ENCODE measurements at regions not wholly inside any gene's neighbourhood (a gene's known extent, or its start where the extent isn't known, plus 50 kb on each side); places are given as distances from the start of the nearest gene placed in this dataset.

DNA sequence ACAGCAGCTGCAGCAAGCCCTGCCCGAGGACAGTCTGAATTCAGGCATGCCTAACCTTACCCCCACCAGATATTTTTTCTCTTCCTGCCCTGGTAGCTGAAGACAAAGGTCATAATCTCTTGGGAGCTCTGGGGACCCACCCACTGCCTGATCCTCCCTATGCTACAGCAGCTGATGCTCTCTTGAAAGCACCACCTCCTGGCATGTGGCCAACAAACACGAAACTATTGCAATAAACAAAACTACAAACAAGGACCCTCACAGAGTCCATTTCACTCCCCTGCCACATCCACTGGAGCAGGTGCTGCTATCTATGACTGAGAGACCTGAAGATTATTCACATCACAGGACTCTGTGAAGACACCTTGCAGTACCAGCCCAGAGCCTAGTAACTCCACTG is 238.5 kb upstream of the HS3ST5 start:
- TF ChIP-seq, protein P1, sequence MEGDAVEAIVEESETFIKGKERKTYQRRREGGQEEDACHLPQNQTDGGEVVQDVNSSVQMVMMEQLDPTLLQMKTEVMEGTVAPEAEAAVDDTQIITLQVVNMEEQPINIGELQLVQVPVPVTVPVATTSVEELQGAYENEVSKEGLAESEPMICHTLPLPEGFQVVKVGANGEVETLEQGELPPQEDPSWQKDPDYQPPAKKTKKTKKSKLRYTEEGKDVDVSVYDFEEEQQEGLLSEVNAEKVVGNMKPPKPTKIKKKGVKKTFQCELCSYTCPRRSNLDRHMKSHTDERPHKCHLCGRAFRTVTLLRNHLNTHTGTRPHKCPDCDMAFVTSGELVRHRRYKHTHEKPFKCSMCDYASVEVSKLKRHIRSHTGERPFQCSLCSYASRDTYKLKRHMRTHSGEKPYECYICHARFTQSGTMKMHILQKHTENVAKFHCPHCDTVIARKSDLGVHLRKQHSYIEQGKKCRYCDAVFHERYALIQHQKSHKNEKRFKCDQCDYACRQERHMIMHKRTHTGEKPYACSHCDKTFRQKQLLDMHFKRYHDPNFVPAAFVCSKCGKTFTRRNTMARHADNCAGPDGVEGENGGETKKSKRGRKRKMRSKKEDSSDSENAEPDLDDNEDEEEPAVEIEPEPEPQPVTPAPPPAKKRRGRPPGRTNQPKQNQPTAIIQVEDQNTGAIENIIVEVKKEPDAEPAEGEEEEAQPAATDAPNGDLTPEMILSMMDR (IDR thresholded peaks at IDR 0.05; ENCODE audit: unreplicated experiment) = no peak
- Mint-ChIP-seq H3K9me3 (ENCODE audit: unreplicated experiment) (no peaks in the 10 kb centered on the region), H3K36me3 (ENCODE audit: low read depth, unreplicated experiment) (no peaks in the 10 kb centered on the region), H3K4me3 (ENCODE audit: unreplicated experiment) (no peak overlapping the region), H3K4me1 (ENCODE audit: unreplicated experiment) (no peaks in the 10 kb centered on the region), H3K27ac (ENCODE audit: unreplicated experiment) (no peak overlapping the region), H3K27me3 (ENCODE audit: unreplicated experiment) (peaks cover 4% of the 10 kb centered on the region)
- DNase-seq (ENCODE audit: low spot score) = no peak

DNA sequence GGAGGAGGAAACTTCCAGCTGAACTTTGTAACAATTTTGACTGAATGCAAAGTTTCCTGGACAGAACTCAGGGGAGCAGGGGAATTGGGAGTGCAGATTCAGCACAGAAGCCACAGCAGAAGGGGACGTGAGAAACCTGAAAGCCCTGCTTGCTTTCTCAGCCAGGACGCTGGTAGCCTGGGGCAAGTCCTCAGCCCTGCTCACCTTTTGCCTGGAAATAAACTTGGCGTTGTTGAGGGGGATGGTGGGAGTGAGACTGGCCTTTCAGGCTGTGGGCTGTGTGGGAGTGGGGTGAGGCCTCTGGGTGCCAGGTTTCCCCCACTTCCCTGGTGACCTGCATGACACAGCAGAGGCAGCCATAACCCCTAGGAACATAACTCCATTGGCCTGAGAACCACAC is 238.1 kb upstream of the HS3ST5 start:
- H3K27me3 Mint-ChIP-seq (ENCODE audit: unreplicated experiment) = peaks cover 4% of the 10 kb centered on the region
- no peaks in the 10 kb centered on the region for H3K4me1 Mint-ChIP-seq (ENCODE audit: unreplicated experiment)

DNA sequence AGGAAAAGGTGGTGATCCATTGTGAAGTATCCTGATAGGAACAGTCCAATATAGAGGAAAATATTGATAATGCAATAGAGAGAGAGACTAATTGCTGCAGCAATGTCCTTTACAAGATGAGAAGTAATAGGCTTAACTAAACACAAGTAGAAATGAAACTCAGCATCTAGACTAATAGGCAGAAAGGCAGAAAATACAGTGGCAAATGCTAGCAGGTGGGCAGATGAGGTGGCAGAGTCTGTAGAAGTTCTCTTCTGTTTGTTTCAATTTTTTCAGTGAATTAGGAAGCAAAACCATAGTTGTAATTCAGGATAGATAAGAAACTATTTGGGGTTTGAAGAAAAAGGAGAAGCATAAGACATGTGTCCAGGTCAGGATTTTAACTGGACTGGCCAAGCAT is 236.7 kb upstream of the HS3ST5 start:
- Mint-ChIP-seq H3K9me3 (ENCODE audit: unreplicated experiment) (no peaks in the 10 kb centered on the region), H3K27ac (ENCODE audit: unreplicated experiment) (no peak overlapping the region), H3K27me3 (ENCODE audit: unreplicated experiment) (peaks cover 4% of the 10 kb centered on the region), H3K4me1 (ENCODE audit: unreplicated experiment) (no peaks in the 10 kb centered on the region), H3K4me3 (ENCODE audit: unreplicated experiment) (no peak overlapping the region), H3K36me3 (ENCODE audit: low read depth, unreplicated experiment) (no peaks in the 10 kb centered on the region)
- no peak for DNase-seq (ENCODE audit: low spot score)
- TF ChIP-seq, protein P1 (IDR thresholded peaks at IDR 0.05; ENCODE audit: unreplicated experiment) = no peak

More for the DNA sequence above, 238.1 kb upstream of the HS3ST5 start:
- DNase-seq (ENCODE audit: low spot score) = no peak
- Mint-ChIP-seq H3K4me3 (ENCODE audit: unreplicated experiment) (no peak overlapping the region), H3K9me3 (ENCODE audit: unreplicated experiment) (no peaks in the 10 kb centered on the region), H3K36me3 (ENCODE audit: low read depth, unreplicated experiment) (no peaks in the 10 kb centered on the region), H3K27ac (ENCODE audit: unreplicated experiment) (no peak overlapping the region)
- TF ChIP-seq, protein P1 (IDR thresholded peaks at IDR 0.05; ENCODE audit: unreplicated experiment) = no peak

DNA sequence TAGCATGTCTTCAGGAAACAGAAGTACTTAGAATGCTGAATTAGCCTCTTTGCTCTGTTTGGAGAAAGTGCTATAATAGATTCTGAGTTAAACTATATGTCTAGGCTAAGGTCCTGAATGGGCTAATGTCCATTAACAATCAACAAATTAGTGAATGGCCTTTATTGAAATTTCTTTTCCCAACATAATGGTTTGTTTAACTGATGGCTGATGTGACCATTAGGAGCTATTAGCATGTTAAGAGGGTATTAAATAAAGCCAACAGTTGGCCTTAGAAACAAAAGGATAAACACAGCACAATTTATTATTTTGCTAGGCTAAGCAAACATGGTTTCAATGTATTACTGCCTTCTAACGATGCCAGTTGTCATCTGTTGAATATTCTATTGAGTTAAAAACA is 234.3 kb upstream of the HS3ST5 start:
- peaks cover 6% of the 10 kb centered on the region for H3K27me3 Mint-ChIP-seq (ENCODE audit: unreplicated experiment)
- no peaks in the 10 kb centered on the region for H3K9me3 Mint-ChIP-seq (ENCODE audit: unreplicated experiment)
- H3K4me1 Mint-ChIP-seq (ENCODE audit: unreplicated experiment) = no peaks in the 10 kb centered on the region
- H3K4me3 Mint-ChIP-seq (ENCODE audit: unreplicated experiment) = no peak overlapping the region
- H3K27ac Mint-ChIP-seq (ENCODE audit: unreplicated experiment) = no peak overlapping the region
- TF ChIP-seq, protein P1 (IDR thresholded peaks at IDR 0.05; ENCODE audit: unreplicated experiment) = no peak
- no peak for DNase-seq (ENCODE audit: low spot score)
- no peaks in the 10 kb centered on the region for H3K36me3 Mint-ChIP-seq (ENCODE audit: low read depth, unreplicated experiment)

DNA sequence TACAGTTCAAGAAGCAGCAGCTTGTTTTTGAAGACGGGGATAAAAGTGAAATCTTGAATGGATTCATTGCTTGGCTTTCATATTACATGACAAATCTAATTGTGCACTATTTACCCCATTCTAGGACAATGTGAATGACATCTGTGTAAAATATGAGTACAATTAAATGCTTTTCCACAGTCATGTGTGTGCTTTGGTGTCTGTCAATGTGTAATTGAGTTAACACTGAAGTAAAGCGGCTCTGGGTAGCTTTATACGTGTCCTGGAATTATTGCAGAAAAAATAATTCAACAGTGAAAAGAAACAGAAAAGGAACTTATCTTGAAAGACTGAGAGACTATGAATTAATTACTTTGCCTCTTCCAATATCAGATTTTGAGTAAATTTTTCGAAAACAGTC is 233.5 kb upstream of the HS3ST5 start:
- Mint-ChIP-seq H3K36me3 (ENCODE audit: low read depth, unreplicated experiment) (no peaks in the 10 kb centered on the region), H3K27ac (ENCODE audit: unreplicated experiment) (no peak overlapping the region), H3K9me3 (ENCODE audit: unreplicated experiment) (no peaks in the 10 kb centered on the region), H3K4me3 (ENCODE audit: unreplicated experiment) (no peak overlapping the region), H3K4me1 (ENCODE audit: unreplicated experiment) (no peaks in the 10 kb centered on the region), H3K27me3 (ENCODE audit: unreplicated experiment) (peaks cover 6% of the 10 kb centered on the region)
- TF ChIP-seq, protein P1 (IDR thresholded peaks at IDR 0.05; ENCODE audit: unreplicated experiment) = no peak
- no peak for DNase-seq (ENCODE audit: low spot score)

All from endothelial cell (in vitro differentiated cells).